Activated CD4-positive, alpha-beta T cell treated with anti-CD3 and anti-CD28 coated beads for 24 hours (primary cell): ENCODE measurements at regions not wholly inside any gene's neighbourhood (a gene's known extent, or its start where the extent isn't known, plus 50 kb on each side); places are given as distances from the start of the nearest gene placed in this dataset.
"Not testable (repeated sequence)": the region's sequence is repeated elsewhere in the genome, so short reads cannot be mapped to it uniquely, and the experiment has no call there.

ENCODE experiments used
- DNase-seq, 2 donors: peaks; one replicate each; pipeline ENCODE4 v3.0.0-alpha.2; 2020; ENCODE audit warnings: low read depth in 2 of 2

- DNase-seq = no peak
Measured at GRCh38 chr20:22070610-22071058, 365.2 kb downstream of the PAX1 start.

GRCh38 chr20:22063753-22064152, 358.3 kb downstream of the PAX1 start:
- no peak for DNase-seq

- no peak for DNase-seq
Measured at GRCh38 chr20:22062874-22063273, 357.4 kb downstream of the PAX1 start.

- DNase-seq = no peak
Measured at GRCh38 chr20:22060610-22061009, 355.1 kb downstream of the PAX1 start.

- no peak for DNase-seq
Measured at GRCh38 chr20:22058746-22059145, 353.3 kb downstream of the PAX1 start.

GRCh38 chr20:22055981-22056380, 350.5 kb downstream of the PAX1 start:
- DNase-seq = no peak

GRCh38 chr20:22052025-22052650, 346.7 kb downstream of the PAX1 start:
- no peak for DNase-seq

GRCh38 chr20:22045956-22046507, 340.6 kb downstream of the PAX1 start:
- not testable (repeated sequence) for DNase-seq

GRCh38 chr20:22027423-22027822, 322.0 kb downstream of the PAX1 start:
- DNase-seq = no peak

- no peak for DNase-seq
Measured at GRCh38 chr20:22020201-22020600, 314.7 kb downstream of the PAX1 start.

GRCh38 chr20:22008456-22008855, 303.0 kb downstream of the PAX1 start:
- no peak for DNase-seq

- no peak for DNase-seq
Measured at GRCh38 chr20:22006306-22006705, 300.8 kb downstream of the PAX1 start.

- DNase-seq = no peak
Measured at GRCh38 chr20:22005535-22005934, 300.1 kb downstream of the PAX1 start.

GRCh38 chr20:22004946-22005345, 299.5 kb downstream of the PAX1 start:
- no peak for DNase-seq

- no peak for DNase-seq
Measured at GRCh38 chr20:22003680-22004079, 298.2 kb downstream of the PAX1 start.

- DNase-seq = no peak
Measured at GRCh38 chr20:22001886-22002285, 296.4 kb downstream of the PAX1 start.

- DNase-seq = no peak
Measured at GRCh38 chr20:21995461-21995860, 290.0 kb downstream of the PAX1 start.

GRCh38 chr20:21994203-21994602, 288.7 kb downstream of the PAX1 start:
- DNase-seq = no peak

- no peak for DNase-seq
Measured at GRCh38 chr20:21982559-21982958, 277.1 kb downstream of the PAX1 start.

GRCh38 chr20:21981597-21982344, 276.3 kb downstream of the PAX1 start:
- no peak for DNase-seq

GRCh38 chr20:21981179-21981578, 275.7 kb downstream of the PAX1 start:
- DNase-seq = no peak

GRCh38 chr20:21971436-21971835, 266.0 kb downstream of the PAX1 start:
- no peak for DNase-seq

- DNase-seq = no peak
Measured at GRCh38 chr20:21968486-21968885, 263.0 kb downstream of the PAX1 start.
